ENCODE measurements at regions not wholly inside any gene's neighbourhood (a gene's known extent, or its start where the extent isn't known, plus 50 kb on each side); places are given as distances from the start of the nearest gene placed in this dataset.

DNA sequence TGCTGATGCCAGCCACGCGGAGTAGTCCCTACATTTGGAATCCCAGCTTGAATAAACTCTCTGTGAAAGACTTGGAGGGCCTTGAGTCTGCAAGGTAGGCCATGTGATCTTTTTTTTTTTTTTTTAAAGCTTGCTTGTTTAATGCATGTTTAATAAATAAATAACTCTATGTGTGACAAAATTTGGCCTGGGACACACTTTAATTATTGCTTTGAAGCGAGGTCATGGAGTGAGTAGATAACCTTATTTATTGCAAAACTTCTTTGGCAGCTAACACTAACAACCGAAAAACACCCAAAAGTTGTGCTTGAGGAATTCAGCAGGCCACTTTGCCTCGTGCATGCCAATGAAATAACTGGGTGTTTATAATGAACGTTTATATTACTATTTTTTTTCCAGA is 382.2 kb downstream of the FLRT2 start:
- H3K36me3 Mint-ChIP-seq (ENCODE audit: low read depth) = no peaks in the 10 kb centered on the region
- DNase-seq = no peak
- no peak for ATAC-seq
- H3K27me3 Mint-ChIP-seq = peaks cover 5% of the 10 kb centered on the region
- peaks cover 2% of the 10 kb centered on the region for H3K9me3 Mint-ChIP-seq (ENCODE audit: low read depth)
- CTCF ChIA-PET = no interaction called here
- intact Hi-C loops (cut with DNase I, micrococcal nuclease) = no loop called here
- H3K27ac Mint-ChIP-seq = no peak overlapping the region
- POLR2A ChIA-PET = no interaction called here
- H3K4me1 Mint-ChIP-seq = no peaks in the 10 kb centered on the region
- no peak overlapping the region for H3K4me3 Mint-ChIP-seq

DNA sequence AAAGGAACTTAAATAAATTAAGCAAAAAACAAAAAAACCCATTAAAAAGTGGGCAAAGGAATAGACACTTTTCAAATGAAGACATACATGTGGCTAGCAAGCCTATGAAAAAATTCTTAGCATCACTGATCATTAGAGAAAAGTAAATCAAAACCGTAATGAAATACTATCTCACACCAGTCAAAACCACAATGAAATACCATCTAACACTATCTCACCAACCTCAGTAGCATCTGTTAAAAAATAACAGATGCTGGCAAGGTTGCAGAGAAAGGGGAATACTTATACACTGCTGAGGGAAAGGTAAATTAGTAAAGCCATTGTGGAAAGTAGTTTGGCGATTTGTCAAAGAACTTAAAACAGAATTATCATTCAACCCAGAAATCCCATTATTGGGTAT is 381.1 kb downstream of the FLRT2 start:
- Mint-ChIP-seq H3K9me3 (ENCODE audit: low read depth) (peaks cover 2% of the 10 kb centered on the region), H3K4me1 (no peaks in the 10 kb centered on the region), H3K4me3 (no peak overlapping the region), H3K27ac (no peak overlapping the region), H3K27me3 (peaks cover 5% of the 10 kb centered on the region), H3K36me3 (ENCODE audit: low read depth) (no peaks in the 10 kb centered on the region)
- ChIA-PET POLR2A (no interaction called here), CTCF (no interaction called here)
- ATAC-seq (no peak), DNase-seq (no peak)
- intact Hi-C loops (cut with DNase I, micrococcal nuclease) = no loop called here

DNA sequence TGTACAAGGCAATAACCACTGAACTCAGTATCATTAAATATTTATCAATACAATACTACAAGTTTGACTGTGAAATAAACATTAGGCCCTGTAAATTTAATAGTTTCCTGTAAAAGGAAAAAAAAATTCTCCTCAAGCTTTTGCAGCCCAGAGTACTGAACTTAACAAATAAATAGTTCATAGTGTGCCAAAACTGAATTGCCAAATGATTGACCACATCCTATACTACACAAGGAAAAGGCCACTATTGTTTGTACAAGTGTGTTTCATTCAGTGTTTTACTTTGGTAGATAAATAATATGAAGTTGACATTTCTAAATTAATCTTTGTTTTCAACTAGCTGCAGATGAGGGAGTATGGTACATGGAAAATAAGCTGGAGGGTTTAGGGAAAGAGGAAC is 379.6 kb downstream of the FLRT2 start:
- Mint-ChIP-seq H3K27me3 (peaks cover 5% of the 10 kb centered on the region), H3K9me3 (ENCODE audit: low read depth) (peaks cover 2% of the 10 kb centered on the region), H3K4me3 (no peak overlapping the region), H3K36me3 (ENCODE audit: low read depth) (no peaks in the 10 kb centered on the region), H3K4me1 (no peaks in the 10 kb centered on the region), H3K27ac (no peak overlapping the region)
- ATAC-seq (no peak), DNase-seq (no peak)
- CTCF ChIA-PET = interaction anchor here (0.7 kb wide), 1 partner anchor 92 kb away, joined by 3 read pairs; no protein-coding TSS in a partner anchor
- intact Hi-C loops (cut with DNase I, micrococcal nuclease) = no loop called here
- POLR2A ChIA-PET = no interaction called here

DNA sequence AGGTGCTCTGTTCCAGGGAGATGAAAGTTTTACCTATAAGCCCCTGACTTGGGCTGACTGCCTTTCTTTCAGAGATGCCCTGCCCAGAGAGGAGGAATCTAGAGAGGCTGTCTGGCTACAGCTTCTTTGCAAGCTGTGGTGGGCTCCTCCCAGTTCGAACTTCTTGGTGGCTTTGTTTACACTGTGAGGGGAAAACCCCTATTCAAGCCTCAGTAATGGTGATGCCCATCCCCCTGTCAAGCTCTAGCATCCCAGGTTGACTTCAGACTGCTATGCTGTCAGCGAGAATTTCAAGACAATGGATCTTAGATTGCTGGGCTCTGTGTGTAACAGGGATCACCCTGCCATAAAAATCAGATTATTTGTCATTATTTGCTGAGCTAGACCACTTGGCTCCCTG is 377.6 kb downstream of the FLRT2 start:
- POLR2A ChIA-PET = no interaction called here
- ATAC-seq (no peak), DNase-seq (no peak)
- intact Hi-C loops (cut with DNase I, micrococcal nuclease) = no loop called here
- peaks cover 2% of the 10 kb centered on the region for H3K9me3 Mint-ChIP-seq (ENCODE audit: low read depth)
- no peaks in the 10 kb centered on the region for H3K4me1 Mint-ChIP-seq
- H3K27ac Mint-ChIP-seq = no peak overlapping the region
- CTCF ChIA-PET = interaction anchor here (0.8 kb wide), 1 partner anchor 54 kb away, joined by 3 read pairs; no protein-coding TSS in a partner anchor
- H3K36me3 Mint-ChIP-seq (ENCODE audit: low read depth) = no peaks in the 10 kb centered on the region
- H3K4me3 Mint-ChIP-seq = no peak overlapping the region
- peaks cover 5% of the 10 kb centered on the region for H3K27me3 Mint-ChIP-seq

DNA sequence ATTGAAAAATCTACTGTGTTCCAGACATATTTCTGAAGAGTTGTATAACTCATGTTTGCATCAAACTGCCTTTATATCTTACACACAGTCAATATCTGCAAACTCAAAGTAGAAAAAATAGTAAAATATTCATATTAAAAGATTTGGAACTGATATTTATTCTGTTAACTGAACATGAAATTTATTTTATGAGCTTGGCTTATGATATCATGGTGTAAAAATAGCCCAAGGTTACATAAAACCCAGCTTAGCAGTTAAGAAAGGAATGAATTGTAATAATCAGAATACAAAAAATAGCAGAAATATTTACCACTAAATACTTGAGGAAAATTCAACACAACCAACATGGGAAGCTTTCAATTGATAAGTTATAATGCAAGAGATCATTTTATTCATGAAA is 367.9 kb downstream of the FLRT2 start:
- no peak for ATAC-seq
- Mint-ChIP-seq H3K4me1 (no peaks in the 10 kb centered on the region), H3K36me3 (ENCODE audit: low read depth) (no peaks in the 10 kb centered on the region), H3K9me3 (ENCODE audit: low read depth) (no peaks in the 10 kb centered on the region), H3K4me3 (no peak overlapping the region), H3K27ac (no peak overlapping the region), H3K27me3 (no peaks in the 10 kb centered on the region)
- POLR2A ChIA-PET = no interaction called here
- DNase-seq = no peak
- CTCF ChIA-PET = no interaction called here
- intact Hi-C loops (cut with DNase I, micrococcal nuclease) = no loop called here

DNA sequence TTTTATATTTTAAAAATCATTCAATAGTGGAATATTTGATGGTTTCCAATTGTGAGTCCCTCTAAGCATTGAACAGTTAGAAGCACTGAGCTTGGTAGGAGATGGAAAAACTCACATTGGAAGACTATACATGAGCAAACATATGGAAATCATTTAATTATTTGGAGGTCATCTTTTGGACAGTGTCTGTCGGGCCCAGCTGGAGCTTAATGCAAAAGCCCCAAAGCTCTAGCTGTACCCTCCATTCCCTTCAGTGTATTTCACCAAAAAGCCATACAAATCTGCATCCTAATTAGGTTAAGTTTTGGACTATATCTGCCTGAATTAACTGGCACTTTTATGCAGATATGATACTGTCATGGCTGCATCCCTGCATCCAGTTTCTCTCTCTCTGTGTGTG is 365.7 kb downstream of the FLRT2 start:
- no peaks in the 10 kb centered on the region for H3K27me3 Mint-ChIP-seq
- CTCF ChIA-PET = no interaction called here
- DNase-seq = no peak

DNA sequence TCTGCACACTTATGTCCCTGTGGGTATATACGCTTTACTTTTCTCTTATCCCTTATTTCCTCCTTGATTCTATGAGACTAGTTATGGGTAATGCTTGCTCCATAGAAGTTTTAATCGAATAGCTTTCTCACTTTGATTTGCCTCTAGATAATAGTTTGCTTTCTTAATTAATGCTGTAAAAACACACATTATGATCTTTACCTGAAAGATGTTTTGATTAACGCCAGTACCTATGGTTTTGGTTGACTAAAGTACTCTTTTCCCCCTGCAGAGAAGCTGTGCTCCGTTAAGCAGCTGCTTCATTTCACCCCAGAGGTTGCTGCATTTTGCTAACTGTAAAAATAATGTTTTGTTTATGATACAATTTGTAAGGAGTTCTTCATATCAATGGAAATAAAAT is 362.3 kb downstream of the FLRT2 start:
- no peak for ATAC-seq
- POLR2A ChIA-PET = no interaction called here
- H3K9me3 Mint-ChIP-seq (ENCODE audit: low read depth) = no peaks in the 10 kb centered on the region
- H3K4me1 Mint-ChIP-seq = no peaks in the 10 kb centered on the region
- no peak overlapping the region for H3K4me3 Mint-ChIP-seq
- H3K27me3 Mint-ChIP-seq = no peaks in the 10 kb centered on the region
- no peaks in the 10 kb centered on the region for H3K36me3 Mint-ChIP-seq (ENCODE audit: low read depth)
- CTCF ChIA-PET = no interaction called here
- DNase-seq = no peak
- intact Hi-C loops (cut with DNase I, micrococcal nuclease) = no loop called here
- H3K27ac Mint-ChIP-seq = no peak overlapping the region

More for the DNA sequence above, 365.7 kb downstream of the FLRT2 start:
- no peaks in the 10 kb centered on the region for H3K36me3 Mint-ChIP-seq (ENCODE audit: low read depth)
- ATAC-seq = no peak
- H3K27ac Mint-ChIP-seq = no peak overlapping the region
- no peaks in the 10 kb centered on the region for H3K9me3 Mint-ChIP-seq (ENCODE audit: low read depth)
- POLR2A ChIA-PET = no interaction called here
- intact Hi-C loops (cut with DNase I, micrococcal nuclease) = no loop called here
- H3K4me1 Mint-ChIP-seq = no peaks in the 10 kb centered on the region
- H3K4me3 Mint-ChIP-seq = no peak overlapping the region

DNA sequence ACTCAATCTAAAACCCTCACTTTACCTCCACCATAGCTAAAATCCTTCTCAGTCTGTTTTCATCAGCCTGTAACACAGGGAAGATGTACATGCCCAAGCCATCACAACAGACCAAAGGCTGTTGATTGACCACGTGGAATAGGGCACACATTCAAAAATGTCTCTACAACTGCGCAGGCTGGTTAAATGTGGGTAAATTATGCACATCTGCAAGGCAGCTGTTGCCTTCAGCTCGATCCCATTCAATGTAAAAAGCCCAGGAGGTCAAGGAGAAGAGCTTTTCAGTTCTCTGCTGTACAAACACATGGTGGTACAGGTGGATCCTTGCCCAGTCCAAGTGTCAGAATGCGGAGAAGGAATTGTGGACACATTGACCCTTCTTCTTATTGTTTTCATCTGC is 354.0 kb downstream of the FLRT2 start:
- DNase-seq = no peak
- H3K9me3 Mint-ChIP-seq (ENCODE audit: low read depth) = peaks cover 2% of the 10 kb centered on the region
- CTCF ChIA-PET = interaction anchor here (0.7 kb wide), 1 partner anchor 9 kb away, joined by 3 read pairs; no protein-coding TSS in a partner anchor
- intact Hi-C loops (cut with DNase I, micrococcal nuclease) = no loop called here
- H3K4me1 Mint-ChIP-seq = no peaks in the 10 kb centered on the region
- H3K36me3 Mint-ChIP-seq (ENCODE audit: low read depth) = no peaks in the 10 kb centered on the region
- no peak for ATAC-seq
- H3K4me3 Mint-ChIP-seq = no peak overlapping the region
- POLR2A ChIA-PET = no interaction called here
- H3K27me3 Mint-ChIP-seq = no peaks in the 10 kb centered on the region
- no peak overlapping the region for H3K27ac Mint-ChIP-seq

DNA sequence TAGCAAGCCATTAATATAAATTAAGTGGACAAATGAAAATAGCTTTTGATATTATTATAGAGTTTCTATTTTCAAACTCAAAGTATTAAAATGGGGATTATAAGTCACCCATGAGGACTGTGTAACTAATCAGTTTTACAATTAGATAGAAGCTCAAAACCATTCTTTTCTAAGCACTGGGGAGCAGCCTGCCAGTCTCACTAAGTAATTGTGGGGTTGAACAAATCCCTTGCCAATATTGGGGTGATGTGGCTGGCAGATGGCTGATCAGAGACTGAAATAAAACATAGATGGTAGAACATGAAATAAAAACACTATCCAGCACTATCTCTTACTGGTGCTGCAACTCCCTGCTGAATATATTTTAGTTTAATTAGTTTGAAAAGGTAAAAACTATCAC is 353.2 kb downstream of the FLRT2 start:
- Mint-ChIP-seq H3K4me3 (no peak overlapping the region), H3K4me1 (no peaks in the 10 kb centered on the region), H3K9me3 (ENCODE audit: low read depth) (peaks cover 2% of the 10 kb centered on the region), H3K27me3 (no peaks in the 10 kb centered on the region), H3K36me3 (ENCODE audit: low read depth) (no peaks in the 10 kb centered on the region), H3K27ac (no peak overlapping the region)
- CTCF ChIA-PET = no interaction called here
- ATAC-seq = no peak
- intact Hi-C loops (cut with DNase I, micrococcal nuclease) = no loop called here
- POLR2A ChIA-PET = no interaction called here
- no peak for DNase-seq

DNA sequence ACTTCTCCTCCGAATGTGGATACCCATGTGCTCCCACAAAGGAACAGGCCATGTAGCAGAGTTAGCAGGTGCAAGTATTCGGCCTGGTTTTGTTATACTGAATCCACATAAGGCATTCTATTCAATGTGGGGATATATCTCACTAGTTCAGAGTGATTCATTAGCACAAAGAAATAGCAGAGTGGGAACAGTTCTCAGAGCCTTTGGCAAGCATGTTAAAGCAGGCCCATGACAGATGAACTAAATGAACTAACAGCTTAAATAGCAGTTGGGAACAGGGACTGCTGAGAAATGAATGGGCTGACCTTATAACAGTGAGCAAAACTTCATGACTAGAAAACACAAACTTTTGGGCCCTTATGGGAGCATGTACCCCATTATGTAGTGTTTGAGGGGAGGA is 352.0 kb downstream of the FLRT2 start:
- Mint-ChIP-seq H3K36me3 (ENCODE audit: low read depth) (no peaks in the 10 kb centered on the region), H3K4me3 (no peak overlapping the region), H3K27me3 (no peaks in the 10 kb centered on the region), H3K27ac (no peak overlapping the region), H3K4me1 (no peaks in the 10 kb centered on the region), H3K9me3 (ENCODE audit: low read depth) (peaks cover 2% of the 10 kb centered on the region)
- no peak for DNase-seq
- no peak for ATAC-seq
- POLR2A ChIA-PET = no interaction called here
- intact Hi-C loops (cut with DNase I, micrococcal nuclease) = no loop called here
- CTCF ChIA-PET = no interaction called here

DNA sequence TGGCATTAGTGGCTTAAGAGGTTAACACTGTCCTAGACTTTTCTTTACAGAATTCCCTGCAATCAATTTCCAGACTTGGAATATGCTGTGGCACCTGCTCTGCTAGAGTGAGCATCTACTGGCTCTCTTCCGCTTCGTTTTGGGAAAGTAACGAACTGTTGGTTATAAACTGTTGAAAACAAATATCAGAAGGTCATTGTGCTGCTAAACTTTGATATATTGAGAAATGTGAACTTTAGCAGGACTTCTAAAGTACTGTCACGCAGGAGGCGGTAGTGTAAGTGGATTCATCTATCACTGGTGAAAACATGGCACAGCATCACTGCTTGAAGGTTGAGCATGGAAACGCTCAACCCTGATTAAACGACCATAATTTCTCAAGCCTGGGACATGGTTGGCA is 348.9 kb downstream of the FLRT2 start:
- Mint-ChIP-seq H3K27ac (no peak overlapping the region), H3K4me3 (no peak overlapping the region), H3K9me3 (ENCODE audit: low read depth) (no peaks in the 10 kb centered on the region), H3K27me3 (peaks cover 6% of the 10 kb centered on the region), H3K36me3 (ENCODE audit: low read depth) (no peaks in the 10 kb centered on the region), H3K4me1 (no peaks in the 10 kb centered on the region)
- DNase-seq (no peak), ATAC-seq (no peak)
- intact Hi-C loops (cut with DNase I, micrococcal nuclease) = no loop called here
- ChIA-PET CTCF (no interaction called here), POLR2A (no interaction called here)

DNA sequence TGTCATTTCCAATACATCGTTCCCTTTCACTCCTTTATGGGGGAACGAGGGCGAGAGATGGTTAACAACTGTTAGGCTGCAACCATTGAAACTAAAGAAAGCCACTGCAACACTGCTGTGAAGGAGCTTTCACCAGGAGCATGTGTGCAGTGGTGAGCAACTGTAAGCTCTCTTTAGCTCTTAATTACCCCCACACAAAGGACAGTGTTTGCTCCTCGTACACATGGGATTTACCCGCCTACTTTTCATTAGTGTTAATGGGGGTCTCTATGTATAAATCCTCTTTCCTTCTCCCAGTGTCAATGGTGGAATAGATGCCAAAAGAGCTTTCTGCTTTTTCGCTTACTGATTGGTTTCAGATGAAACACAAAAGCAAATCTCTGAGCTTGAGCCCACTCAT is 343.1 kb downstream of the FLRT2 start:
- Mint-ChIP-seq H3K36me3 (ENCODE audit: low read depth) (no peaks in the 10 kb centered on the region), H3K4me3 (no peak overlapping the region), H3K4me1 (no peaks in the 10 kb centered on the region), H3K9me3 (ENCODE audit: low read depth) (no peaks in the 10 kb centered on the region), H3K27me3 (peaks cover 6% of the 10 kb centered on the region), H3K27ac (no peak overlapping the region)
- CTCF ChIA-PET = no interaction called here
- POLR2A ChIA-PET = no interaction called here
- ATAC-seq (no peak), DNase-seq (no peak)
- intact Hi-C loops (cut with DNase I, micrococcal nuclease) = no loop called here

DNA sequence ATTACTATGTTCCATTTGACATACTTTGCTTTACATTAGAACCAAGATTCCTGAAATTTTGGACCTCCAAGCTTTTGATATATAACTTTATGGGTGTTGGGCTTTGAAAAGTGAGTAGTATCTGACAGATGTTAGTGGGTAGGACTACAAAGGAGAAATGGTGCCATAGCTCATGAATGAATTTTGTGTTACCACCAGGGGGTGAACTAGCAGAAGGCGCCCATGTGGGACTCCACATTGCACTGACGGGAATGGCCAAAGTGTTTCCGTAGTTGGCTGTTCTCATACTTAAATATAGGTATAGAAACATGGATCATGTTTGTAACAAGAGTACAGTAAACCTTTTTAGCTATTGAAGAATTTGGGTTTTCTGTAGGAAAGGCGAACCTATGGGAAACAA is 337.5 kb downstream of the FLRT2 start:
- no peak for ATAC-seq
- CTCF ChIA-PET = interaction anchor here (0.7 to 0.8 kb wide), 2 partner anchors 181 to 464 kb away, joined by 3 read pairs; no protein-coding TSS in a partner anchor
- intact Hi-C loops (cut with DNase I, micrococcal nuclease) = no loop called here
- H3K27me3 Mint-ChIP-seq = peaks cover 3% of the 10 kb centered on the region
- POLR2A ChIA-PET = no interaction called here
- H3K4me1 Mint-ChIP-seq = no peaks in the 10 kb centered on the region
- H3K4me3 Mint-ChIP-seq = no peak overlapping the region
- no peaks in the 10 kb centered on the region for H3K36me3 Mint-ChIP-seq (ENCODE audit: low read depth)
- H3K9me3 Mint-ChIP-seq (ENCODE audit: low read depth) = no peaks in the 10 kb centered on the region
- no peak for DNase-seq
- no peak overlapping the region for H3K27ac Mint-ChIP-seq
